HG03039 (cell line): ENCODE measurements at regions not wholly inside any gene's neighbourhood (a gene's known extent, or its start where the extent isn't known, plus 50 kb on each side); places are given as distances from the start of the nearest gene placed in this dataset.
"Not testable (repeated sequence)": the region's sequence is repeated elsewhere in the genome, so short reads cannot be mapped to it uniquely, and the experiment has no call there.

Experiments
- ATAC-seq: cut with Tn5 transposase; IDR thresholded peaks from one replicate; pipeline ENCODE4 v1.9.1; 2021; ENCODE audit warnings: mild to moderate bottlenecking, moderate library complexity; ENCODE audit not compliant: unreplicated experiment

- no peak for ATAC-seq
Measured at GRCh38 chr2:114248648-114249047, 193.8 kb upstream of the DPP10 start.

- ATAC-seq, result no peak
Measured at GRCh38 chr2:114252713-114253112, 189.7 kb upstream of the DPP10 start.

- ATAC-seq, result no peak
Measured at GRCh38 chr2:114254875-114255274, 187.6 kb upstream of the DPP10 start.

GRCh38 chr2:114259389-114259788, 183.1 kb upstream of the DPP10 start:
- ATAC-seq, result no peak

- no peak for ATAC-seq
Measured at GRCh38 chr2:114261366-114261765, 181.1 kb upstream of the DPP10 start.

- no peak for ATAC-seq
Measured at GRCh38 chr2:114265261-114265660, 177.2 kb upstream of the DPP10 start.

GRCh38 chr2:114274957-114275356, 167.5 kb upstream of the DPP10 start:
- no peak for ATAC-seq

- no peak for ATAC-seq
Measured at GRCh38 chr2:114281188-114281587, 161.3 kb upstream of the DPP10 start.

GRCh38 chr2:114283774-114284173, 158.7 kb upstream of the DPP10 start:
- no peak for ATAC-seq

- ATAC-seq, result no peak
Measured at GRCh38 chr2:114286438-114286837, 156.0 kb upstream of the DPP10 start.

GRCh38 chr2:114293355-114293754, 149.1 kb upstream of the DPP10 start:
- ATAC-seq, result no peak

- ATAC-seq, result no peak
Measured at GRCh38 chr2:114294741-114295140, 147.7 kb upstream of the DPP10 start.

- ATAC-seq, result not testable (repeated sequence)
Measured at GRCh38 chr2:114300351-114300750, 142.1 kb upstream of the DPP10 start.

- no peak for ATAC-seq
Measured at GRCh38 chr2:114316532-114317300, 125.7 kb upstream of the DPP10 start.

- no peak for ATAC-seq
Measured at GRCh38 chr2:114330594-114330993, 111.8 kb upstream of the DPP10 start.

- no peak for ATAC-seq
Measured at GRCh38 chr2:114331934-114332333, 110.5 kb upstream of the DPP10 start.

GRCh38 chr2:114345246-114345645, 97.2 kb upstream of the DPP10 start:
- ATAC-seq, result no peak

GRCh38 chr2:114346658-114347057, 95.8 kb upstream of the DPP10 start:
- no peak for ATAC-seq

- ATAC-seq, result no peak
Measured at GRCh38 chr2:114350186-114350725, 92.2 kb upstream of the DPP10 start.

- ATAC-seq, result no peak
Measured at GRCh38 chr2:114352988-114353387, 89.5 kb upstream of the DPP10 start.

GRCh38 chr2:114354199-114354598, 88.2 kb upstream of the DPP10 start:
- ATAC-seq, result no peak

GRCh38 chr2:114368705-114369104, 73.7 kb upstream of the DPP10 start:
- ATAC-seq, result no peak

GRCh38 chr2:114371721-114372120, 70.7 kb upstream of the DPP10 start:
- ATAC-seq, result not testable (repeated sequence)
